DMS 273 treated with DMSO at 0.1 percent for 48 hours (cell line): ENCODE measurements at regions not wholly inside any gene's neighbourhood (a gene's known extent, or its start where the extent isn't known, plus 50 kb on each side); places are given as distances from the start of the nearest gene placed in this dataset.

Experiments
- DNase-seq: peaks from one replicate; lab custom pipeline; 2025; lab: John Stamatoyannopoulos, UW

DNA sequence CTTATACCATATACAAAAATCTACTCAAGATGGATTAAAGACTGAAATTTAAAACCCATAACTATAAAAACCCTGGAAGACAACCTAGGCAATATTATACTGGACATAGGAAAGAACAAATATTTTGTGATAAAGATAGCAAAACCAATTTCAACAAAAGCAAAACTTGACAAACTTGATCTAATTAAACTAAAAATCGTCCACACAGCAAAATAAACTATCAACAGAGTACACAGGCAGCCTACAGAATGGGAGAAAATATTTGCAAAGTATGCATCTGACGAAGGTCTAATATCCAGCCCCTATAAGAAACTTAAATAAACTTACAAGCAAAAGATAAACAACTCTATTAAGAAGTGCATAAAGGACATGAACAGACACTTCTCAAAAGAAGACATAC, 240.1 kb downstream of the HGF start:
- DNase-seq = no peak

GRCh38 chr7:81527651-81528050, 242.2 kb downstream of the HGF start:
- no peak for DNase-seq

GRCh38 chr7:81526971-81527370, 242.9 kb downstream of the HGF start:
- no peak for DNase-seq

- DNase-seq = no peak
These were observed 244.0 kb downstream of the HGF start for GRCh38 chr7:81525841-81526240.

GRCh38 chr7:81519886-81520285, 250.0 kb downstream of the HGF start:
- no peak for DNase-seq

DNA sequence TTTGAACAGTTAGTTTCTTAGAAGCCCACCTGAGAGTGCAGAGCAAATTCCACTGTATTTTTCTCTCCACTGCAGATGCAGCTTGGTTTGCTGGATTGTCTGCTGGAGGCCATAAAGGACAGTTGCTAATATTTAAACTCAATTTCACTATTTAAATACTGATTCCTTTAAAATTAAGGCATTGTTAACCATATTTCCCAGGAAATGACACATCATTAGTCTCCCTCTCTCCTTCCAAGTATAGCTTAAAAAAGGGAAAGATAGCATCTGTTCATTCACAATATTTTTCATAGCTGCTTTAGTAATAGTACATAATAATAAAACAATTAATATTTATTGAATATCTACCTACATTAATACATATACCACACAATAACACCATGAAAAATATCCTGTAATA, 252.9 kb downstream of the HGF start:
- no peak for DNase-seq

GRCh38 chr7:81515009-81515408, 254.8 kb downstream of the HGF start:
- no peak for DNase-seq

DNA sequence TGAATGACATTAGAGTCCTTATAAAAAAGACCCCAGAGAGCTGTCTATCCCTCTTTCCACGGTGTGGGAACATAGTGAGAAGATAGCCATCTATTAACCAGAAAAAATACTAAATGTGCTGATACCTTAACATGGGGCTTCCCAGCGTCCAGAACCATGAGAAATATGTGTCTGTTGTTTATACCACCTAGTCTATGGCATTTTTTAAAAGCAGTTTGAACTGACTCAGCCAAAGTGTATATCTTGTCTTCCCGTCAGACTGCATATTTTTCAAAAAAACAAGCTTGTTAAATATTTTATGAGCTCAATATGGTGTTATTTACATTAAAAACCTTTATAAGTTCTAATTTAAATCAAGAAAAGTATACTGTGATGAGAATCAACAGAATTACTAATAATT, 255.3 kb downstream of the HGF start:
- DNase-seq = no peak

- no peak for DNase-seq
These were observed 259.7 kb downstream of the HGF start for GRCh38 chr7:81510122-81510521.

DNA sequence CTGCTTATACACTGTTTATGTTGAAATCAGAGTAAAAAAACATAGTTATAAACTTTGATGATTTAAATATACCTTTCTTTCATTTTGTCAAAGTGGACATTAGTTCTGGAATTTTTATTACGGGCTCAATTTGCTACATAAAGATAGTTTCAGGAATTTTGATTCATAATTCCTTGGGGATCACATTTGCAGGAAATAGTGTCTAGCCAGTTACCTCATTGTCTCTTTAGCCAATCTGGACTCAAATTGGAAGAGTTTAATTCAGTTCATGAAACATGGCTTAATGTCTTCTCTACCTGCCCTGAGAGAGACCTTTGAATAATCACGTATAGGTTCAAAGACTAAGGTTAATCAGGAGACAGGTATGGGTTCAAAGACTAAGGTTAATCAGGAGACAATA, 262.6 kb downstream of the HGF start:
- DNase-seq = no peak

DNA sequence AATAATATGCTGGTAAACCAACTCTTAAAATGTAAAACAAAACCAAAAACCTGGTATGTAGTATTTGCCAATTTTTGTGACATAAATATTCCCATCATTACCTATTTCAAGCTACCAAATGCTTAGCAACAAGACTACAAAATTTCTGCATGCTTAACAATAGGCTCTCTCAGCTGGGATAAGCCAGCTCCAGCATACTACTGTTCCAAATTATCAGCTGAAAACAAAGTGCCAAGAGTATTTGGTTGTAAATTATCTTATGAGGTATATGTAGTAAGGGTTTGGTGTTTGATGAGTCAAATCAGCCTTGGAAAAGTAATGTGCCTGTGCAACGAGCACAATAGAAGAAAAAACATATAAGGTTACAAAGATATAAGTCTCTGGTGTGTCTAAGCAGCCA, 263.2 kb downstream of the HGF start:
- no peak for DNase-seq

DNA sequence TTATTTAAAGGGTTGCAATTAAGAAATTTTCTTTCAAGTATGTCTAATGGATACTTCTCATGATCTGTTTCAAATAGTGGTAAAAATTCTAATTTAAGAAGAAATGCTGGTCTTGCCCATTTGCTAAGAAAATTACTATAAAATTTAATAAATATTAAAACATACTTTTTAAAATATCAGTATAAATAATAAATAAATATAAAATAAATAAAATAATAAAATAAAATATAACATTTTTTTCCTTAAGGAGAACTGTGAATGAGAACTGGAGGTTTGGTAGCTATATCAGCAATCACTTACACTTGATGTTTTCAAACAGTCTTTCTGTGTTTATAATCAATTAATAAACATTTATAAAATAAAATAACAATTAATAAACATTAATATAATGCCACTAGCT, 266.1 kb downstream of the HGF start:
- no peak for DNase-seq

GRCh38 chr7:81503336-81503735, 266.5 kb downstream of the HGF start:
- no peak for DNase-seq

- DNase-seq = peak; percentile 72
These were observed 268.6 kb downstream of the HGF start for GRCh38 chr7:81501220-81501619.

GRCh38 chr7:81500631-81501030, 269.2 kb downstream of the HGF start:
- no peak for DNase-seq

DNA sequence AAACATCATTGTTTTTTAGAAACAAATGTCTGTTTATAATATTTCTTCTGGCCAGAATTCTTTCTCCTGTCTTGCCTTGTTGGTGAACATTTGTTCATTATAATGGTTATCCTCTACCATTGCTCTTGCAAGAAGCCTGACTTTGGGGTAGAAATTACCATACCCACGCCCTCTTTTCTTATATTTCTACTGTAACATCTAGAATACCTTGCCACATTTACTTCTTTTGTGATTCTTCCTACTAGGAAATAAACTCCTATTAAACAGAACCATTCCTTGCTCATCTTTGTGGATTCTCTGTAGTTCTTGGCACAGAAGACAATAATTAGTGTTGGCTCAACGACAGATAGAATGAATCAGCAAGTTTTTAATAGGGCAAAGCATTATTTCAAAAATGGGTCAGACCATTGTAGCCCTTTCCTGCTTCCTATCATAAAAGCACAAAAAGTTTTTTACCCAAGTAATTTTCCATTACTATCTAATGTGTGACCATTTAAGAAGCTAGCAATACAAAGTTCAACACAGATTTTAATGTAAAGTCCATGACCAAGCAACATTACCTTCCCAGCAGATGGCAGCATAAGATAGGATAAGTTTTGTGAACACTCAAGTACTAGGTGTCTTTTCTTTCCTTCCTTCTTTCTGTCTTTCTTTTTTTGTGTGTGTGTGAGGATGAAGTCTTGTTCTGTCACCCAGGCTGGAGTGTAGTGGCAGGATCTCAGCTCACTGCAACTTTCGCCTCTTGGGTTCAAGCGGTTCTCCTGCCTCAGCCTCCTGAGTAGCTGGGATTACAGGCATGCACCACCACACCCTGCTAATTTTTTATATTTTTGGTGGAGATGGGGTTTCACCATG, 270.4 kb downstream of the HGF start:
- peak; percentile 85 for DNase-seq

DNA sequence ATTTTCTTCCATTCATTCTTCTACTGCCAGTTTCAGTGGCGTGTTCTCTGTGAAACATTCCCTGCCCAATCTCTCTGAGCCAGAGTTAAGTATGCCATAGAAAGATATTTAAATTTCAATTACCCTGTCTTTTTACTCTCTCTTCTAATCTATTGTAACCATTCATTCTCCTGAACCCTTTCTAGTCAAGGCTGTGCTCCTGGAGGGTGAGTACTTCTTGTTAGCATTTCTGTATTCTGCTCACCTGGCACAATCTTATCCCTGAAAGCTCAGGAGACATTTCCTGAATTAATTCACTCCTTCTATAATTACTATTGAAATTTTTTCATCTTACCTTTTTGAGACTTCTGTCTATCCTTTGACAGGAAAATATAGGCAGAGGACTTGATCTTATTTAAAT, 271.7 kb downstream of the HGF start:
- DNase-seq = no peak

DNA sequence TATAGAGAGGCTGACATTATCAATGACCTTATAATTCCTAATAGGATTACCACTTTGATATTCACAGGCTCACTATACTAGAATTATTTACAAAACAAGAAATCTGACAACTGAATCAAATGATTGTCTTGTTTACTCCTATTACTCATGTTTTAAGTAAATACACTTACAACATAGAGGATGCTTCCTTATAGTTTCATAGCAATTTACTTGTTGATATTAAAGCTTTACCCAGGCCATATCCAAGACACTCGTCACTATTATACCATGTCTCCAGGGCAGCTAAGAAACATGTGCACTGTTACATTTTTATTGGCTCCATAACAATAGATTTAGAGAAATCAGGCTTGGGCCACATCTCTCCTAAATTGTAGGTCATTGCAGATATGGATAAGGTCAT, 276.9 kb downstream of the HGF start:
- DNase-seq = no peak

DNA sequence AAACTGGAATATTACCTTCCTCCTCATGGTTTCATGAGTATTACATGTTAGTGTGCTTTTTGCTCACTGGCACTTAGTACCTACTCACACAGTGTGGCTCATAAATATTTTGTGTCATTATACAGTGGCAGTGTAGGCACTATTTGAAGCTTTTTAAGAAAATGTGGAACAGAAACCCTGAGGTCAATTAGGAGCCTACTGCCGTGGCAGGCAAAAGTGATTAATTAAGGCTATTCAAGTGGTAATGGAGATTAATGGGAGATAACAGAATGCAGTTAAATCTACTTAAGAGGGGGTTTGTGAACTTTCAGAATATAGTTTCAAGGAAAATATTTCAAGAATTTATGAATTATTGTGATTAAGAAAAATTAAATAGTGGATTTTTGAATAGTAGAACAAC, 277.6 kb downstream of the HGF start:
- DNase-seq = no peak

DNA sequence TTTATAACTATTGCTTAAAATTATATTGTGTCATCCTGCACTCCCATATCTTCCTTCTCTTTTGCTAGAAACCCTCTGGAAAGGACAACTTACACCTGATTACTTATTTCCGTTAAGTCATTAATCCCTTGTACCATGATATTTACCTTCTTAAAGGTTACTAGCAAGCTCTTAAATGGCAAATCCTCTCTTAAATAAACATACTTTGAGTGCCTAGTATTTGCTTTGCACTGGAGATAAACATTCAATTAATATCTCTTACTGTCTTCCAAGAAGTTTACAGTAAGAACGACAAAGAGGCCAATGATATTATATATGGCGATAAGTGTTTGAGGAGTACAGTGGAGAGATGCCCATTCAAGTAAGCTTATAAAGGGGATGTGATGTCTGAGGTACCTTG, 278.3 kb downstream of the HGF start:
- DNase-seq = no peak

DNA sequence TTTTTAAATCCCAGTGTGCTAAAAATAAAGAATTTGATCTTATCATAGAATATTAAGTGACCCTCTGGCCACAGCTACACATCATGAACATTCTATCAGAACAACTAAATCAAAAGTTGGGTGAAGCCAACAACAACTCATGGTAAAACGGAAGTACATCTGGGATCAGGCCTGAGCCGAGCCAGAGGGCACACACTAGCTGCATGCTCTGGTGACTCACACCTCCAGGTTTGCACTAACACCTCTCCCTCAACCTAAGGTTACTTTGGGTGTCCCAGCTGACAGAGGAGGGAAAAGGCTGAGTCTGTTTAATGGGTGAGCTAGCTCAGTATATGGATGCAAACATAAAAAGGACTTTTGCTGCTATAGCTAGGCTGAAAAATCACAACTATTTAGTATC, 281.6 kb downstream of the HGF start:
- no peak for DNase-seq

DNA sequence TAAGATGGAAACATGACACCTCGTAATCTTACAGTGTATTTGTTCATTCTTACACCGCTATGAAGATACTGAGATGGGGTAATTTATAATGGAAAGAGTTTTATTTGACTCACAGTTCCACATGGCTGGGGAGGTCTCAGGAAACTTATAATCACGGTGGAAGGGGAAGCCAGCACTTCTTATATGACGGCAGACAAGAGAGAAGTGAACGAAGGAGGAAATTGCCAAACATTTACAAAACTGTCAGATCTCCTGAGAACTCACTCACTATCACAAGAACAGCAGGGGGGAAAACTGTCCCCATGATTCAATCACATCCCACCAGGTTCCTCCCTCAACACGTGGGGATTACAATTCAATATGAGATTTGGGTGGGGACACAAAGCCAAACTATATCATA, 282.3 kb downstream of the HGF start:
- no peak for DNase-seq

DNA sequence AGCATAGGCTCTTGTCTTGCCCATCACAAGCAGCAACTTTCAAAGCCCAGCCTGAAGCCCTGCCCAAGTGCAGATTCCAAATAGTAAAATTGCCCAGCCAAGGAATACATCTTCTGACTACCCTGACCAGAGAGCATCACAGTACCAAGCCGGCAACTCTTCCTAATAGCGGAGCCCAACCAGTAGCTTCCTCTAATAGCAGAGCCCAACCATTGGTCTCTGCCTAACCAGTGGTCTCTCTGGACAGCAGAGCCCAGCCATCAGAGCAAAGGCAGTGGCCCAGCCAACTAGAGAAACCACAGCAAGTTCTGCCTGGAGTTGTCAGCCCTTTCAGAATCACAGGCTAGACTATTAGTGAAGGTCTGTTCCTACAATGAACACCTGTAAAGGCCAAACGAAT, 285.6 kb downstream of the HGF start:
- peak; percentile 31 for DNase-seq

DNA sequence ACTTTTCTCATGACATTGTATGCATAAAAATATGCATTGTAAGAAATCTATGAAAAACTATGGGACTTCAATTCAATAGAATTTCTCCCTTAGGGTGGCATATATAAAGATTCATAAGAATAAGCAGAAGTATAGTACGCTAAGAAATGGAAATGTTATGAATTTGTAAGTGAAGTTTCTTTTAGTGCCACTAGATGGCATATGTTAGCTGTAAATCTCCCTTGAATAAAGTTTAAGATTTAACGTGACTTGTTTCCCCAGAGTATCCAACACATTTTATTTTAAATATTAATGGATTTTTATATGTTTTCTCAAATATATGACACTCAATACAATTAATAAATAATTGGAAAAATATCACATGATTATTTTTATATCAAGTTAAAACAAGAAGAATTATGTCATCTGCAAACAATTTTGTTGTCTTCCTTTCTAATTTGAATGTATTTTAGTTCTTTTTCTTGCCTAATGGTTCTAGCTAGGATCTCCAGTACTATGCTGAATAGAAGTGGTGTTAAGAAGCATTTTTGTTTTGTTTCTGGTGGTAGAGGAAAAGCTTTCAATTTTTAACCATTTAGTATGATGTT, 287.2 kb downstream of the HGF start:
- peak; percentile 26 for DNase-seq
